ENCODE measurements at regions not wholly inside any gene's neighbourhood (a gene's known extent, or its start where the extent isn't known, plus 50 kb on each side); places are given as distances from the start of the nearest gene placed in this dataset.

- H3K27me3 Mint-ChIP-seq (ENCODE audit: low read depth in 3 of 3), result peaks cover 0 to 2% (median 0%) of the 10 kb centered on the region in 3 donors
- DNase-seq, result no peak
- H3K4me2 ChIP-seq (replicated peaks; ENCODE audit: extremely low read depth, low read length, poor library complexity, severe bottlenecking), result no peak overlapping the region
- H3K79me2 ChIP-seq (ENCODE audit: insufficient read depth, low read length), result no peaks in the 10 kb centered on the region
- H3K27ac Mint-ChIP-seq, result no peak overlapping the region
- no peaks in the 10 kb centered on the region for H3K4me1 ChIP-seq (ENCODE audit: control insufficient read depth in 1 of 2, insufficient read depth in 2 of 2, low read length in 2 of 2)
- no peaks in the 10 kb centered on the region for H3K27me3 ChIP-seq (ENCODE audit: control insufficient read depth in 2 of 2, insufficient read depth in 2 of 2, low read length in 2 of 2)
- no peak overlapping the region for H3K9ac ChIP-seq (ENCODE audit: insufficient read depth, low read length, poor library complexity, severe bottlenecking)
- peaks cover 0 to 3% (median 0%) of the 10 kb centered on the region in 7 donors for H3K9me3 Mint-ChIP-seq
- H3K4me1 Mint-ChIP-seq, result no peaks in the 10 kb centered on the region
- no peak overlapping the region for H2AFZ ChIP-seq (ENCODE audit: insufficient read depth, low read depth, low read length, poor library complexity, severe bottlenecking)
- H4K20me1 ChIP-seq (ENCODE audit: insufficient read depth, low read length), result no peaks in the 10 kb centered on the region
- H3K4me3 Mint-ChIP-seq, result no peak overlapping the region
- no peaks in the 10 kb centered on the region for H3K36me3 ChIP-seq (replicated peaks in 1 of 2; ENCODE audit: control insufficient read depth in 1 of 2, insufficient read depth in 2 of 2, low read length in 2 of 2)
- no peak overlapping the region for H3K4me3 ChIP-seq (replicated peaks in 1 of 3; ENCODE audit: low read depth in 2 of 3, low read length in 3 of 3)
- no peak for TF ChIP-seq CTCF (IDR thresholded peaks at IDR 0.05)
- WGBS (ENCODE audit: insufficient coverage), result no CpG with 5 or more reads among the region's 6 CpGs
- H3K9me3 ChIP-seq (replicated peaks in 1 of 2; ENCODE audit: control insufficient read depth in 1 of 2, insufficient read depth in 1 of 2, low read length in 2 of 2), result no peaks in the 10 kb centered on the region
- no peak overlapping the region for H3K27ac ChIP-seq (ENCODE audit: low read depth in 1 of 2, low read length in 2 of 2)
- H3K36me3 Mint-ChIP-seq, result no peaks in the 10 kb centered on the region
- intact Hi-C loops (cut with micrococcal nuclease), result no loop called here
Observed at GRCh38 chrX:22691966-22692565, 307.7 kb upstream of the DDX53 start.

- no peaks in the 10 kb centered on the region for H3K4me1 Mint-ChIP-seq
- intact Hi-C loops (cut with micrococcal nuclease), result no loop called here
- H3K27me3 Mint-ChIP-seq (ENCODE audit: low read depth in 3 of 3), result no peaks in the 10 kb centered on the region
- H3K4me1 ChIP-seq (ENCODE audit: control insufficient read depth in 1 of 2, insufficient read depth in 2 of 2, low read length in 2 of 2), result no peaks in the 10 kb centered on the region
- no peak overlapping the region for H3K27ac ChIP-seq (ENCODE audit: low read depth in 1 of 2, low read length in 2 of 2)
- no peak overlapping the region for H2AFZ ChIP-seq (ENCODE audit: insufficient read depth, low read depth, low read length, poor library complexity, severe bottlenecking)
- no peaks in the 10 kb centered on the region for H3K27me3 ChIP-seq (ENCODE audit: control insufficient read depth in 2 of 2, insufficient read depth in 2 of 2, low read length in 2 of 2)
- no peaks in the 10 kb centered on the region for H3K36me3 Mint-ChIP-seq
- peaks cover 0 to 4% (median 0%) of the 10 kb centered on the region in 7 donors for H3K9me3 Mint-ChIP-seq
- TF ChIP-seq CTCF (IDR thresholded peaks at IDR 0.05), result no peak
- H3K79me2 ChIP-seq (ENCODE audit: insufficient read depth, low read length), result no peaks in the 10 kb centered on the region
- no peak overlapping the region for H3K4me3 Mint-ChIP-seq
- H3K9ac ChIP-seq (ENCODE audit: insufficient read depth, low read length, poor library complexity, severe bottlenecking), result no peak overlapping the region
- H3K4me2 ChIP-seq (replicated peaks; ENCODE audit: extremely low read depth, low read length, poor library complexity, severe bottlenecking), result no peak overlapping the region
- no peak overlapping the region for H3K27ac Mint-ChIP-seq
- H3K4me3 ChIP-seq (replicated peaks in 1 of 3; ENCODE audit: low read depth in 2 of 3, low read length in 3 of 3), result no peak overlapping the region
- no peaks in the 10 kb centered on the region for H3K36me3 ChIP-seq (replicated peaks in 1 of 2; ENCODE audit: control insufficient read depth in 1 of 2, insufficient read depth in 2 of 2, low read length in 2 of 2)
- no peaks in the 10 kb centered on the region for H4K20me1 ChIP-seq (ENCODE audit: insufficient read depth, low read length)
- no peaks in the 10 kb centered on the region for H3K9me3 ChIP-seq (replicated peaks in 1 of 2; ENCODE audit: control insufficient read depth in 1 of 2, insufficient read depth in 1 of 2, low read length in 2 of 2)
- DNase-seq, result no peak
Observed at GRCh38 chrX:22698151-22698550, 301.6 kb upstream of the DDX53 start.
